GM13977 (cell line): ENCODE measurements at regions not wholly inside any gene's neighbourhood (a gene's known extent, or its start where the extent isn't known, plus 50 kb on each side); places are given as distances from the start of the nearest gene placed in this dataset.

Experiments
- DNase-seq: peaks from one replicate; pipeline ENCODE4 v3.0.0; 2012; ENCODE audit warnings: low spot score
- in situ Hi-C: fragments of 300-500 bp; cut with MboI; formaldehyde crosslinking; loops from one replicate; pipeline ENCODE4 v1.12.0; 2022; ENCODE audit warnings: low sequenced_read_pairs, low pct_unique_long_range_greater_than_20kb, mixed read lengths, inconsistent platforms; ENCODE audit not compliant: unreplicated experiment
- TF ChIP-seq, protein P1 (sequence below): IDR thresholded peaks from 2 replicates; pipeline ENCODE4 v1.5.1; 2012; ENCODE audit warnings: mild to moderate bottlenecking, control low read depth; ENCODE audit not compliant: insufficient read depth; ENCODE audit errors: extremely low read depth, missing control alignments

DNA sequence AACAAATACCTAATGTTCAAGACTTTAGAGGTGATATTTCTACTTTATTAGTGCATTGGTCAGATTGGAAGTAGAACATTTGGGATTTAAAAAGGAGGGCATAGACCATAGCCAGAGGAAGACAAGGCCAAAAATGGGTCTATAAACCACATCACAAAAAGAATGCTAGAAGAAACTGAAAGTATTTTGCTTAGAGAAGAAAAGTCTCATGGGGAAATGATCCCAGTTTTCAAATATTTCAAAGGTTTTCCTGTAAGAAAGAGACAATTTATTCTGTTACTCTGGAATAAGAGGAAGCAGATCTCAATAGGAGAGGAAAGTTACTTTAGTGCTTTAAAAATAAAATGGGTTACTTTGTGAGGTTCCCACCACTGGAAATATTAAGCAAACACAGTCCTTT lies 341.4 kb downstream of the TNS1 start:
- TF ChIP-seq, protein P1, sequence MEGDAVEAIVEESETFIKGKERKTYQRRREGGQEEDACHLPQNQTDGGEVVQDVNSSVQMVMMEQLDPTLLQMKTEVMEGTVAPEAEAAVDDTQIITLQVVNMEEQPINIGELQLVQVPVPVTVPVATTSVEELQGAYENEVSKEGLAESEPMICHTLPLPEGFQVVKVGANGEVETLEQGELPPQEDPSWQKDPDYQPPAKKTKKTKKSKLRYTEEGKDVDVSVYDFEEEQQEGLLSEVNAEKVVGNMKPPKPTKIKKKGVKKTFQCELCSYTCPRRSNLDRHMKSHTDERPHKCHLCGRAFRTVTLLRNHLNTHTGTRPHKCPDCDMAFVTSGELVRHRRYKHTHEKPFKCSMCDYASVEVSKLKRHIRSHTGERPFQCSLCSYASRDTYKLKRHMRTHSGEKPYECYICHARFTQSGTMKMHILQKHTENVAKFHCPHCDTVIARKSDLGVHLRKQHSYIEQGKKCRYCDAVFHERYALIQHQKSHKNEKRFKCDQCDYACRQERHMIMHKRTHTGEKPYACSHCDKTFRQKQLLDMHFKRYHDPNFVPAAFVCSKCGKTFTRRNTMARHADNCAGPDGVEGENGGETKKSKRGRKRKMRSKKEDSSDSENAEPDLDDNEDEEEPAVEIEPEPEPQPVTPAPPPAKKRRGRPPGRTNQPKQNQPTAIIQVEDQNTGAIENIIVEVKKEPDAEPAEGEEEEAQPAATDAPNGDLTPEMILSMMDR = no peak
- in situ Hi-C loops = no loop called here

GRCh38 chr2:217660423-217660822 lies 342.4 kb downstream of the TNS1 start:
- TF ChIP-seq, protein P1 = no peak
- in situ Hi-C loops = no loop called here

More for the DNA sequence above, 341.4 kb downstream of the TNS1 start:
- no peak for DNase-seq

DNA sequence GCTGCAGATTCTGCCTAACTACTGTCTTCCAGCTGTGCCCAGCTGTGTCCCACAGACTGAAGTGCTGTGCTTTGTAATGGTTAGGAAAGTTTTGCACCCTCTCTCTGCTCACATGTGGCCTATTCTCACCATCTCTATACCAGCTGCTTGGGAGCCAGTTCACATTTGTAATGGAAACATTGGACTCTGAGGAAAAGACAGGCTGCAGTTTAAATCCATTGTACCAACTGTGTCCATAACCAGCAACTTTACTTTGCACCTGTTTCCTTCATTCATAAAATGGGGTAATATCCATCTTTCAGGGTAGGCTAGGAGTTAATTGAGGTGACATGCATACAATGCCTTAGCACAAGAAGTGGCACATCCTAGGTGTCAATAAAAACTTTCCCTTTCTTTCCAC lies 344.0 kb downstream of the TNS1 start:
- in situ Hi-C loops = no loop called here
- TF ChIP-seq, protein P1 = no peak
- DNase-seq = no peak

More at GRCh38 chr2:217660423-217660822, 342.4 kb downstream of the TNS1 start:
- no peak for DNase-seq

GRCh38 chr2:217657252-217657651 lies 345.5 kb downstream of the TNS1 start:
- DNase-seq = no peak
- TF ChIP-seq, protein P1 = no peak

DNA sequence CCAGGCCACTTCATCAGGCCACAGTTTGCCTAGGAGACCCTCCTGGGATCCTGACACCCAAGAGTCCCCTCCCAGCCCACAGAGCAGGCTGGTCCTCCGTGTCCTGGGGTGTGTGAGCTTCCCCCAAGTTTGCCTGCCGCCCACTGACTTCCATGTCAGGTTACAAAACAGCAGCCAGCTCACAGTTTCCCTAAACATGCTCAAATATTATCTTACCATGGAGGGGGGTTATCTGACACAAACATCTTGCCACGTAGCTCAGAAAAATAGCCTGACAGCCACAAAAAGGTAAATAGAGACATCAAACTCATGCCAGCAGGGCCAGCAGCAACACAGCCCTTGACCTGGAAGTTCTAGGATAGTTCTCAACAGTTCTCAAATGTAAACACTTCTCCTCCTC lies 346.5 kb downstream of the TNS1 start:
- TF ChIP-seq, protein P1 = no peak
- DNase-seq = no peak
- in situ Hi-C loops = no loop called here

More at GRCh38 chr2:217657252-217657651, 345.5 kb downstream of the TNS1 start:
- in situ Hi-C loops = no loop called here

GRCh38 chr2:217655651-217656050 lies 347.1 kb downstream of the TNS1 start:
- TF ChIP-seq, protein P1 = no peak
- in situ Hi-C loops = no loop called here

DNA sequence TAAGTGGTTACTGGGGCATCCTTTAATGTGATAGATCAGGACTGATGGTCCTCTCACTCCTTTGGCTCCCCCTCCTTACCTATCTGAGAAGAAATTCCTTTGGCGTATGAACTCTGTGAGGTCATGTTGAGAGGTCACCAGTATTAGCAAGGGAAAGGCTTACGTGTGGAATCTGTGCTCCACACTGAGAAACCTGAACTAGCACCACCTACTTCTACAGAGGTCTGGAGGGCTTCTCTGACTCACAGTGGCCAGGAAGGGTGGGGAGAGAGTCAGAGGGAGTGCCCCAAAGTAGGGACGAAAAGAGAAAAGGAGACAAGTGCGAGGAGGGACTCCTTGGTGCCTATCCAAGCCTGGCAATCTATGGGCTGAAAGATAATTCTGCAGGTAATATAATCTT lies 348.6 kb downstream of the TNS1 start:
- no peak for DNase-seq
- in situ Hi-C loops = no loop called here
- TF ChIP-seq, protein P1 = no peak

More at GRCh38 chr2:217655651-217656050, 347.1 kb downstream of the TNS1 start:
- DNase-seq = no peak
